ENCODE measurements at regions not wholly inside any gene's neighbourhood (a gene's known extent, or its start where the extent isn't known, plus 50 kb on each side); places are given as distances from the start of the nearest gene placed in this dataset.

DNA sequence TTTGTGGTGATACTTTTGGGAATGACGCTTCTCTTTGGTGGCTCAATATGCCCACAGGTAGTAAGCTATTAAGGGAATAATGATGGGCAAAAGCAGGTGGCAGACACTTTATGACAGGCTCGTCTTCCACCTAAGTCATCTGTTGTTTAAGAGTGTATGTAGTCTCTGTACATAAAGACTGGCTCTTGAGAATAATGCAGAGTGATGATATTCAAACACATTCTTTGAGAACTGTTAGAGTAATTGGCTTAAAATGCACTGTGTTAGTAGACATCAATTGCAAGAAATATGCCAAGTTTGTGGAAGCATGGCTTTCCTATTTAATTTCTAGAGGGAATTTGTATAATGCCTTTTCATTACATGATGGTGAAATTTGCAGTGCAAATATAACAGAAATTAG is 694.8 kb upstream of the MIS18BP1 start:
- TF ChIP-seq, protein P1, sequence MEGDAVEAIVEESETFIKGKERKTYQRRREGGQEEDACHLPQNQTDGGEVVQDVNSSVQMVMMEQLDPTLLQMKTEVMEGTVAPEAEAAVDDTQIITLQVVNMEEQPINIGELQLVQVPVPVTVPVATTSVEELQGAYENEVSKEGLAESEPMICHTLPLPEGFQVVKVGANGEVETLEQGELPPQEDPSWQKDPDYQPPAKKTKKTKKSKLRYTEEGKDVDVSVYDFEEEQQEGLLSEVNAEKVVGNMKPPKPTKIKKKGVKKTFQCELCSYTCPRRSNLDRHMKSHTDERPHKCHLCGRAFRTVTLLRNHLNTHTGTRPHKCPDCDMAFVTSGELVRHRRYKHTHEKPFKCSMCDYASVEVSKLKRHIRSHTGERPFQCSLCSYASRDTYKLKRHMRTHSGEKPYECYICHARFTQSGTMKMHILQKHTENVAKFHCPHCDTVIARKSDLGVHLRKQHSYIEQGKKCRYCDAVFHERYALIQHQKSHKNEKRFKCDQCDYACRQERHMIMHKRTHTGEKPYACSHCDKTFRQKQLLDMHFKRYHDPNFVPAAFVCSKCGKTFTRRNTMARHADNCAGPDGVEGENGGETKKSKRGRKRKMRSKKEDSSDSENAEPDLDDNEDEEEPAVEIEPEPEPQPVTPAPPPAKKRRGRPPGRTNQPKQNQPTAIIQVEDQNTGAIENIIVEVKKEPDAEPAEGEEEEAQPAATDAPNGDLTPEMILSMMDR (conservative IDR thresholded peaks at IDR 0.05 in 1 of 2, IDR thresholded peaks at IDR 0.05 in 1 of 2; ENCODE audit: extremely low read depth in 1 of 2, insufficient read depth in 1 of 2, low read depth in 1 of 2, low read length in 2 of 2): no peak
- TF ChIP-seq EZH2 (IDR thresholded peaks at IDR 0.05; ENCODE audit: borderline replicate concordance, low read length): no peak

Measured in mammary epithelial cell (primary cell).